Neural cell (in vitro differentiated cells): ENCODE measurements at regions not wholly inside any gene's neighbourhood (a gene's known extent, or its start where the extent isn't known, plus 50 kb on each side); places are given as distances from the start of the nearest gene placed in this dataset.
A peak's percentile ranks its signal among the peaks of the same experiment; 100 is the strongest.

Experiments used
- H2AFZ ChIP-seq: fragments of 200-600, 300-800 bp; sonication (generic), shearing (Covaris generic); 2 replicates; pipeline ENCODE4 v1.6.0; 2014; ENCODE audit warnings: low read depth, mild to moderate bottlenecking, antibody characterized with exemption, low read length, moderate library complexity
- H3F3A ChIP-seq: fragments of 200-600 bp; shearing (Covaris generic); 2 replicates; pipeline ENCODE4 v1.6.1; 2016; ENCODE audit warnings: mild to moderate bottlenecking, moderate library complexity, mixed read lengths, antibody characterized with exemption, low read length; ENCODE audit not compliant: insufficient read depth, poor library complexity, severe bottlenecking
- H3K27ac ChIP-seq: fragments of 200-600, 300-800 bp; sonication (generic), shearing (Covaris generic); 2 replicates; pipeline ENCODE4 v1.5.1; 2014; ENCODE audit warnings: mild to moderate bottlenecking, low read length, moderate library complexity
- H3K27me3 ChIP-seq: fragments of 300-800, 200-600 bp; sonication (generic), shearing (Covaris generic); 2 replicates; pipeline ENCODE4 v1.6.0; 2014; ENCODE audit warnings: mild to moderate bottlenecking, low read depth, low read length, moderate library complexity; ENCODE audit not compliant: insufficient read depth
- H3K36me3 ChIP-seq: fragments of 300-800, 200-600 bp; sonication (generic), shearing (Covaris generic); 2 replicates; pipeline ENCODE4 v1.5.1; 2014; ENCODE audit warnings: mild to moderate bottlenecking, antibody characterized with exemption, low read length, moderate library complexity; ENCODE audit not compliant: insufficient read depth
- H3K4me2 ChIP-seq: fragments of 300-800, 200-600 bp; sonication (generic), shearing (Covaris generic); 2 replicates; pipeline ENCODE4 v1.6.0; 2014; ENCODE audit warnings: mild to moderate bottlenecking, low read length
- H3K4me3 ChIP-seq: fragments of 300-800, 200-600 bp; sonication (generic), shearing (Covaris generic); 2 replicates; pipeline ENCODE4 v1.5.1; 2014; ENCODE audit warnings: mild to moderate bottlenecking, low read length, moderate library complexity
- H3K79me2 ChIP-seq: fragments of 200-600 bp; shearing (Covaris generic); replicated peaks from 2 replicates; pipeline ENCODE4 v1.6.0; 2014; ENCODE audit warnings: mild to moderate bottlenecking, low read length, moderate library complexity; ENCODE audit not compliant: insufficient read depth
- H3K9ac ChIP-seq: fragments of 300-800, 200-600 bp; sonication (generic), shearing (Covaris generic); 2 replicates; pipeline ENCODE4 v1.6.1; 2016; ENCODE audit warnings: mild to moderate bottlenecking, low read length, mixed read lengths
- H3K9me2 ChIP-seq: fragments of 200-600 bp; shearing (Covaris generic); 2 replicates; pipeline ENCODE4 v1.6.1; 2016; ENCODE audit warnings: mild to moderate bottlenecking, low read length, mixed read lengths; ENCODE audit not compliant: insufficient read depth
- H3K9me3 ChIP-seq: fragments of 200-600, 300-800 bp; sonication (generic), shearing (Covaris generic); 2 replicates; pipeline ENCODE4 v1.6.1; 2016; ENCODE audit warnings: mild to moderate bottlenecking, mixed run types, low read length, moderate library complexity, mixed read lengths
- H4K20me1 ChIP-seq: fragments of 200-600 bp; shearing (Covaris generic); 2 replicates; pipeline ENCODE4 v1.6.1; 2016; ENCODE audit warnings: mild to moderate bottlenecking, mixed run types; ENCODE audit not compliant: insufficient read depth
- MXI1 ChIP-seq: fragments of 450-650 bp; conservative IDR thresholded peaks from 2 replicates; pipeline ENCODE4 v1.6.1; 2014; ENCODE audit warnings: antibody characterized with exemption, mild to moderate bottlenecking; ENCODE audit not compliant: poor library complexity, severe bottlenecking
- RAD21 ChIP-seq: fragments of 450-650 bp; conservative IDR thresholded peaks from 2 replicates; pipeline ENCODE4 v1.6.1; 2014; ENCODE audit warnings: antibody characterized with exemption, mild to moderate bottlenecking, moderate library complexity
- SMC3 ChIP-seq: fragments of 450-650 bp; conservative IDR thresholded peaks from 2 replicates; pipeline ENCODE4 v1.6.1; 2014; ENCODE audit warnings: antibody characterized with exemption, mild to moderate bottlenecking, moderate library complexity; ENCODE audit not compliant: poor library complexity
- TF ChIP-seq, protein P1 (sequence below): fragments of 450-650 bp; IDR thresholded peaks from 2 replicates; pipeline ENCODE4 v1.5.1; 2014; ENCODE audit warnings: antibody characterized with exemption, mild to moderate bottlenecking, moderate library complexity; ENCODE audit not compliant: poor library complexity, severe bottlenecking
- TF ChIP-seq, protein P2 (sequence below): IDR thresholded peaks from 2 replicates; pipeline ENCODE4 v1.6.1; 2012; ENCODE audit warnings: borderline replicate concordance

DNA sequence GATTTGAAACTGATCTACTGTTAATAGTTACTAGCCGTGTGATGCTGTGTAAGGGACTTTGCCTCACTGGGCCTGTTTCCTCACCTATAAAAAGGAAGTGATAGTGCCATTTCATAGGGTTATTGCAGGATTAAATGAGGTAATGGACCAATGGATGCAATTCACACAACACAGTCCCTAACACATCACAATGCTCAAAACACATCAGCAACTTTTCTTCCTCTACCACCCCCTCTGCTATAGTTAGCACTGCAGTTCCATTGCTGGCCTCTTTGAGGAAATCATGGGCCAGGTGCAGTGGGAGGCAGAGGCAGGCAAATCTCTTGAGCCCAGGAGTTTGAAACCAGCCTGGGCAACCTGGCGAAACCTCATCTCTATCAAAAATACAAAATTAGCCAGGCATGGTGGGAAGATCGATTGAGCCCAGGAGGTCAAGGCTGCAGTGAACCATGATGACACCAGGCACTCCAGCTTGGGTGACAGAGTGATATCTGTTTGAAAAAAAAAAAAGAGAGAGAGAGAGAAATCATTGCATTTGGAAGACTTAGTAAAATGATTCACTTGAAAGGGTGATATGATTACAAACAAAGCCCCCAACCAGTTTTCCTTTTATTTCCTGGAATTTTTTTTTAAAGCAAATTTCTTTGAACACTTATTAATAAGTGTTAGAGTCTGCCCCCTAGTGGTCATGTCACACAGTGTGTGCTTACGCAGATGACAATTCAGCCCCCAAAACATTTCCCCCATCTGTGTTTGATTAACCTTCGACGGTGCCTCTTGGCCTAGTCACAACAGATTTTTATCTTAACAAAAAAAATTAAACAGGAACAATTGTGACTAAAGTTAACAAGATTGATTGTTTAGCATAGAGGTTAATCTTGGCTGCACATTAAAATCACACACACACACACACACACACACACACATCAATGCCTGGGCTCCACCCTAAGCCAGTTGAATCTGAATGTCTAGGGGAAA is 88.6 kb upstream of the BCL11A start:
- no peak overlapping the region for H3K9ac ChIP-seq
- H3K4me3 ChIP-seq = no peak overlapping the region
- H3K27ac ChIP-seq = no peak overlapping the region
- no peaks in the 10 kb centered on the region for H3K9me2 ChIP-seq
- TF ChIP-seq, protein P1, sequence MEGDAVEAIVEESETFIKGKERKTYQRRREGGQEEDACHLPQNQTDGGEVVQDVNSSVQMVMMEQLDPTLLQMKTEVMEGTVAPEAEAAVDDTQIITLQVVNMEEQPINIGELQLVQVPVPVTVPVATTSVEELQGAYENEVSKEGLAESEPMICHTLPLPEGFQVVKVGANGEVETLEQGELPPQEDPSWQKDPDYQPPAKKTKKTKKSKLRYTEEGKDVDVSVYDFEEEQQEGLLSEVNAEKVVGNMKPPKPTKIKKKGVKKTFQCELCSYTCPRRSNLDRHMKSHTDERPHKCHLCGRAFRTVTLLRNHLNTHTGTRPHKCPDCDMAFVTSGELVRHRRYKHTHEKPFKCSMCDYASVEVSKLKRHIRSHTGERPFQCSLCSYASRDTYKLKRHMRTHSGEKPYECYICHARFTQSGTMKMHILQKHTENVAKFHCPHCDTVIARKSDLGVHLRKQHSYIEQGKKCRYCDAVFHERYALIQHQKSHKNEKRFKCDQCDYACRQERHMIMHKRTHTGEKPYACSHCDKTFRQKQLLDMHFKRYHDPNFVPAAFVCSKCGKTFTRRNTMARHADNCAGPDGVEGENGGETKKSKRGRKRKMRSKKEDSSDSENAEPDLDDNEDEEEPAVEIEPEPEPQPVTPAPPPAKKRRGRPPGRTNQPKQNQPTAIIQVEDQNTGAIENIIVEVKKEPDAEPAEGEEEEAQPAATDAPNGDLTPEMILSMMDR = peak; percentile 64
- TF ChIP-seq RAD21 (peak; percentile 52), MXI1 (no peak), SMC3 (peak; percentile 54)
- H3F3A ChIP-seq = no peaks in the 10 kb centered on the region
- no peaks in the 10 kb centered on the region for H3K9me3 ChIP-seq
- no peaks in the 10 kb centered on the region for H3K27me3 ChIP-seq
- no peak overlapping the region for H3K4me2 ChIP-seq
- H4K20me1 ChIP-seq = no peaks in the 10 kb centered on the region
- no peaks in the 10 kb centered on the region for H3K79me2 ChIP-seq
- H3K36me3 ChIP-seq = no peaks in the 10 kb centered on the region
- no peak overlapping the region for H2AFZ ChIP-seq

DNA sequence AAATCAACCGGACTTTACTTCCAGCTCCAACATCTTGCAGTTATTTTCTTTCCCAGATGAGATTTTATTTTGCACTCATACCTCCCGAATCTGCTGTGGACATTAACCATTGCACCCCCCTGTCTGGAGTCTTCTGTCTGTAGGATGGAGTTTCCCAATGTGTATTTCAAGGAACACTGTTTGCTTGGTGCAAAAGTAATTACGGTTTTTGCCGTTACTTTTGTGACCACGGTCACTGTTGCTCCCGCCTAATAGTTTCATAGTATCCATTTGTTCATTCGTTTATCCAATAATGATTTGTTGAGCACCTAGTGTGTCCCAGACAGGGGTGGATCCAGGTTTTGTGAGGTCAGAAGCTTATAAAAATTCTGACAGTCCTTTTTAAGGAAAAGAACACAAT is 90.3 kb upstream of the BCL11A start:
- Histone ChIP-seq H3F3A (no peaks in the 10 kb centered on the region), H2AFZ (no peak overlapping the region), H3K9ac (no peak overlapping the region), H3K4me2 (no peak overlapping the region), H3K27me3 (no peaks in the 10 kb centered on the region), H3K9me2 (no peaks in the 10 kb centered on the region), H3K4me3 (no peak overlapping the region), H3K27ac (no peak overlapping the region), H3K79me2 (no peaks in the 10 kb centered on the region), H3K9me3 (no peaks in the 10 kb centered on the region), H3K36me3 (no peaks in the 10 kb centered on the region), H4K20me1 (no peaks in the 10 kb centered on the region)
- TF ChIP-seq, protein P2, sequence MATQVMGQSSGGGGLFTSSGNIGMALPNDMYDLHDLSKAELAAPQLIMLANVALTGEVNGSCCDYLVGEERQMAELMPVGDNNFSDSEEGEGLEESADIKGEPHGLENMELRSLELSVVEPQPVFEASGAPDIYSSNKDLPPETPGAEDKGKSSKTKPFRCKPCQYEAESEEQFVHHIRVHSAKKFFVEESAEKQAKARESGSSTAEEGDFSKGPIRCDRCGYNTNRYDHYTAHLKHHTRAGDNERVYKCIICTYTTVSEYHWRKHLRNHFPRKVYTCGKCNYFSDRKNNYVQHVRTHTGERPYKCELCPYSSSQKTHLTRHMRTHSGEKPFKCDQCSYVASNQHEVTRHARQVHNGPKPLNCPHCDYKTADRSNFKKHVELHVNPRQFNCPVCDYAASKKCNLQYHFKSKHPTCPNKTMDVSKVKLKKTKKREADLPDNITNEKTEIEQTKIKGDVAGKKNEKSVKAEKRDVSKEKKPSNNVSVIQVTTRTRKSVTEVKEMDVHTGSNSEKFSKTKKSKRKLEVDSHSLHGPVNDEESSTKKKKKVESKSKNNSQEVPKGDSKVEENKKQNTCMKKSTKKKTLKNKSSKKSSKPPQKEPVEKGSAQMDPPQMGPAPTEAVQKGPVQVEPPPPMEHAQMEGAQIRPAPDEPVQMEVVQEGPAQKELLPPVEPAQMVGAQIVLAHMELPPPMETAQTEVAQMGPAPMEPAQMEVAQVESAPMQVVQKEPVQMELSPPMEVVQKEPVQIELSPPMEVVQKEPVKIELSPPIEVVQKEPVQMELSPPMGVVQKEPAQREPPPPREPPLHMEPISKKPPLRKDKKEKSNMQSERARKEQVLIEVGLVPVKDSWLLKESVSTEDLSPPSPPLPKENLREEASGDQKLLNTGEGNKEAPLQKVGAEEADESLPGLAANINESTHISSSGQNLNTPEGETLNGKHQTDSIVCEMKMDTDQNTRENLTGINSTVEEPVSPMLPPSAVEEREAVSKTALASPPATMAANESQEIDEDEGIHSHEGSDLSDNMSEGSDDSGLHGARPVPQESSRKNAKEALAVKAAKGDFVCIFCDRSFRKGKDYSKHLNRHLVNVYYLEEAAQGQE = no peak

DNA sequence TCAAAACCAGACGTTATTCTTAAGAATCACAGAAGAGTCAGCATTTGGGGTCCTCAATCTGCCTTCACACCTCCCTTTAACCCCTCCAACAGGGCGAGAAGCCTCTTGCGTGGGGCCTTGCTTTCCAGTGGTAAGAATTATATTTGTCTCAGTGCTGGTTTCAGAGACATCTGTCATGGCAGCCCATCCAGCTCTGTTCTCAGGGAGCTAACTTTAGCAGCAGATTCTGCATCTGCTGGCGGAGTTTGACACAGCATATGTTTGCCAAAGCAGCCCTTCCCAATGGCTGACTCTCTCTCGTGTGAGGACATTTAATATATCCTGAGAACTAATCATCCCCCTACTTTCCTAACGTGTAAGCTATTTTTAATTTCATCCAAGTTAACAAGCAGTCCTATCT is 91.5 kb upstream of the BCL11A start:
- H3K27ac ChIP-seq = no peak overlapping the region
- H3K27me3 ChIP-seq = no peaks in the 10 kb centered on the region
- TF ChIP-seq SMC3 = no peak
- TF ChIP-seq, protein P2 = no peak

More for the DNA sequence above, 91.5 kb upstream of the BCL11A start:
- H2AFZ ChIP-seq = no peak overlapping the region
- H3K9me3 ChIP-seq = no peaks in the 10 kb centered on the region
- no peak overlapping the region for H3K4me2 ChIP-seq
- no peaks in the 10 kb centered on the region for H3K36me3 ChIP-seq
- no peak overlapping the region for H3K9ac ChIP-seq
- no peak overlapping the region for H3K4me3 ChIP-seq
- no peaks in the 10 kb centered on the region for H4K20me1 ChIP-seq
- no peaks in the 10 kb centered on the region for H3K9me2 ChIP-seq
- H3F3A ChIP-seq = no peaks in the 10 kb centered on the region
- H3K79me2 ChIP-seq = no peaks in the 10 kb centered on the region
